GM18511 (cell line): ENCODE measurements at regions not wholly inside any gene's neighbourhood (a gene's known extent, or its start where the extent isn't known, plus 50 kb on each side); places are given as distances from the start of the nearest gene placed in this dataset.

ENCODE experiments used
- ATAC-seq: cut with Tn5 transposase; IDR thresholded peaks from one replicate; pipeline ENCODE4 v1.9.1; 2021; ENCODE audit warnings: mild to moderate bottlenecking, moderate library complexity; ENCODE audit not compliant: unreplicated experiment

- no peak for ATAC-seq
Measured at GRCh38 chr2:121860033-121860757, 104.7 kb downstream of the TSN start.

GRCh38 chr2:121860758-121861227 is 105.3 kb downstream of the TSN start:
- no peak for ATAC-seq

GRCh38 chr2:121862286-121862685 is 106.8 kb downstream of the TSN start:
- no peak for ATAC-seq

GRCh38 chr2:121865914-121866313 is 110.5 kb downstream of the TSN start:
- ATAC-seq, result no peak

- ATAC-seq, result no peak
Measured at GRCh38 chr2:121866789-121867188, 111.3 kb downstream of the TSN start.

GRCh38 chr2:121868652-121869051 is 113.2 kb downstream of the TSN start:
- no peak for ATAC-seq

GRCh38 chr2:121869363-121869762 is 113.9 kb downstream of the TSN start:
- no peak for ATAC-seq

GRCh38 chr2:121869873-121870272 is 114.4 kb downstream of the TSN start:
- ATAC-seq, result no peak

- ATAC-seq, result no peak
Measured at GRCh38 chr2:121872651-121873050, 117.2 kb downstream of the TSN start.

GRCh38 chr2:121873864-121874263 is 118.4 kb downstream of the TSN start:
- ATAC-seq, result no peak

GRCh38 chr2:121875585-121876185 is 120.2 kb downstream of the TSN start:
- no peak for ATAC-seq

GRCh38 chr2:121877366-121877765 is 121.9 kb downstream of the TSN start:
- no peak for ATAC-seq

GRCh38 chr2:121880283-121880682 is 124.8 kb downstream of the TSN start:
- ATAC-seq, result no peak

- no peak for ATAC-seq
Measured at GRCh38 chr2:121881038-121881437, 125.6 kb downstream of the TSN start.

GRCh38 chr2:121881950-121882349 is 126.5 kb downstream of the TSN start:
- ATAC-seq, result no peak

- ATAC-seq, result no peak
Measured at GRCh38 chr2:121884078-121884477, 128.6 kb downstream of the TSN start.

GRCh38 chr2:121884511-121884921 is 129.1 kb downstream of the TSN start:
- ATAC-seq, result no peak

GRCh38 chr2:121886059-121886458 is 130.6 kb downstream of the TSN start:
- no peak for ATAC-seq

- peak; percentile 29 for ATAC-seq
Measured at GRCh38 chr2:121887513-121888188, 132.2 kb downstream of the TSN start.

GRCh38 chr2:121888189-121888557 is 132.7 kb downstream of the TSN start:
- peak; percentile 95 for ATAC-seq

GRCh38 chr2:121890041-121890440 is 134.6 kb downstream of the TSN start:
- no peak for ATAC-seq
